SK-N-DZ (cell line): ENCODE measurements at regions not wholly inside any gene's neighbourhood (a gene's known extent, or its start where the extent isn't known, plus 50 kb on each side); places are given as distances from the start of the nearest gene placed in this dataset.

ENCODE experiments used
- DNase-seq: peaks from one replicate; pipeline ENCODE4 v3.0.0-alpha.2; 2015; ENCODE audit warnings: low spot score

GRCh38 chr4:32140636-32141035 is 1420.5 kb downstream of the PCDH7 start:
- DNase-seq, result no peak

- DNase-seq, result no peak
These were observed 1421.9 kb downstream of the PCDH7 start for GRCh38 chr4:32142075-32142474.

- DNase-seq, result no peak
These were observed 1425.8 kb downstream of the PCDH7 start for GRCh38 chr4:32145987-32146386.

- no peak for DNase-seq
These were observed 1427.4 kb downstream of the PCDH7 start for GRCh38 chr4:32147446-32148085.

GRCh38 chr4:32148111-32148666 is 1428.0 kb downstream of the PCDH7 start:
- DNase-seq, result no peak

GRCh38 chr4:32158961-32159360 is 1438.8 kb downstream of the PCDH7 start:
- no peak for DNase-seq

- DNase-seq, result no peak
These were observed 1441.2 kb downstream of the PCDH7 start for GRCh38 chr4:32161392-32161791.

- no peak for DNase-seq
These were observed 1443.0 kb downstream of the PCDH7 start for GRCh38 chr4:32163125-32163524.

GRCh38 chr4:32169841-32170240 is 1449.7 kb downstream of the PCDH7 start:
- DNase-seq, result no peak

- no peak for DNase-seq
These were observed 1451.9 kb downstream of the PCDH7 start for GRCh38 chr4:32172086-32172485.

- DNase-seq, result no peak
These were observed 1452.6 kb downstream of the PCDH7 start for GRCh38 chr4:32172761-32173160.

- no peak for DNase-seq
These were observed 1459.9 kb downstream of the PCDH7 start for GRCh38 chr4:32180086-32180485.

- no peak for DNase-seq
These were observed 1464.0 kb downstream of the PCDH7 start for GRCh38 chr4:32184186-32184585.

- DNase-seq, result no peak
These were observed 1469.0 kb downstream of the PCDH7 start for GRCh38 chr4:32189130-32189529.

- no peak for DNase-seq
These were observed 1469.6 kb downstream of the PCDH7 start for GRCh38 chr4:32189788-32190187.

- DNase-seq, result no peak
These were observed 1471.8 kb downstream of the PCDH7 start for GRCh38 chr4:32191961-32192360.

GRCh38 chr4:32192363-32192762 is 1472.2 kb downstream of the PCDH7 start:
- no peak for DNase-seq

GRCh38 chr4:32192991-32193390 is 1472.8 kb downstream of the PCDH7 start:
- no peak for DNase-seq

- DNase-seq, result no peak
These were observed 1477.0 kb downstream of the PCDH7 start for GRCh38 chr4:32196950-32197688.

- DNase-seq, result no peak
These were observed 1479.5 kb downstream of the PCDH7 start for GRCh38 chr4:32199639-32200038.

- no peak for DNase-seq
These were observed 1483.2 kb downstream of the PCDH7 start for GRCh38 chr4:32203340-32203739.

- DNase-seq, result no peak
These were observed 1486.6 kb downstream of the PCDH7 start for GRCh38 chr4:32206756-32207155.

GRCh38 chr4:32207456-32207855 is 1487.3 kb downstream of the PCDH7 start:
- DNase-seq, result no peak
